GM18909 (cell line): ENCODE measurements at regions not wholly inside any gene's neighbourhood (a gene's known extent, or its start where the extent isn't known, plus 50 kb on each side); places are given as distances from the start of the nearest gene placed in this dataset.

ENCODE experiments used
- ATAC-seq: cut with Tn5 transposase; IDR thresholded peaks from one replicate; pipeline ENCODE4 v1.9.1; 2021; ENCODE audit warnings: mild to moderate bottlenecking; ENCODE audit not compliant: unreplicated experiment, poor library complexity

DNA sequence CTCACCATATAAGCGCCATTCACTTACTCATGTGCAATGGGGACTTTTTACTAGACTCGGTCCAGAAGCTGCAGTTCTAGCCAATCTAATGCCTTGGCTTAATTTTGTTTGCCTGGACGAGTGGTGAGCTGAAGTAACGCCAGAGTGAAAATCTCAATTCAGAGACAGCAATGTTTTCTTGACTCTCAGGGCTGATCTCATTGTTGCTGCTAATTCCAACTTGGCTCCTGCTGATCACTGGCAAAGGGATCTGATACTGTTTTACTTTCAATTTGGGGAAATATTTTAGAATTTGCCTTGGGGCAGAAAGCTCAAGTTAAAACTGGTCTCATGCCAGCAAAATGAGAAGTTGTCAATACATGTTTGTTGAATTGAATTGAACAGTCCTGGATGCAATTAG, 906.6 kb upstream of the CDH2 start:
- no peak for ATAC-seq

- no peak for ATAC-seq
Measured at GRCh38 chr18:29080946-29081345, 904.0 kb upstream of the CDH2 start.

DNA sequence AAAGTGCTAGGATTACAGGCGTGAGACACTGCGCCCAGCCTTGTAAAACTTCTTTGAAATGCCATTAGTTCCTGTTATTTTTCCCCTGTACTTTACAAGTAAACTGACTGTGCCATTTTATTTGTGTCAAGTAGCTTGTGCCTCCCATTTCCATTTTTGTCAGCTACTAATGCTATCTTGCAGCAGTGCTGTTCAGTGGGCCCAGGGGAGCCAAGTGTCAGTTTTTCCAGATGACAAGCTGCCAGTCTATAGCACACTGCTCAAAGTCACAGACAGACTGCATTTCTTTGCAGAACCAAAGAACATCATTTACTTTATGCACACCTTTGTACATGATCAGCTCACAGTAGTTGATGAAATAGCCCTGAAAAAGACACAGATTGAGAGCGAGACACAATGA, 901.3 kb upstream of the CDH2 start:
- no peak for ATAC-seq

GRCh38 chr18:29077344-29077743, 900.4 kb upstream of the CDH2 start:
- ATAC-seq: no peak

- ATAC-seq: no peak
Measured at GRCh38 chr18:29076645-29077044, 899.7 kb upstream of the CDH2 start.

DNA sequence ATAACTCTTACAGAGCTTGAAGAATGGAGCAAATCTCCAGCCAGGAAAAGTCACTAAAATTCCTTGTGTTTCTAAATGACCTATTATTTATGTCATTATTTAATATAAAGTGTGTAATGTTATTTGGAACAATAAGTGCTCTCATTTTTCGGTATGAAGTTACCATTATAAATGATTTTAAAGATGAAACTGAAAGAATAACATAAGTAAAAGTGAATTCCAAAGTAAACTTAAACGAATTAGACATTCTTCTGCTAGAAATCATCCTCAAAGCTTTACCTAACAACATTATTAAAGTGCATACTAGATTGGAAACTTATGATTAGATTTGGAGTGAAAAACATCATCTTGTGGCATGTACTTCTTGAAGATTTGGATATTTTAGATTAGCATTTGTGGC, 897.2 kb upstream of the CDH2 start:
- no peak for ATAC-seq

DNA sequence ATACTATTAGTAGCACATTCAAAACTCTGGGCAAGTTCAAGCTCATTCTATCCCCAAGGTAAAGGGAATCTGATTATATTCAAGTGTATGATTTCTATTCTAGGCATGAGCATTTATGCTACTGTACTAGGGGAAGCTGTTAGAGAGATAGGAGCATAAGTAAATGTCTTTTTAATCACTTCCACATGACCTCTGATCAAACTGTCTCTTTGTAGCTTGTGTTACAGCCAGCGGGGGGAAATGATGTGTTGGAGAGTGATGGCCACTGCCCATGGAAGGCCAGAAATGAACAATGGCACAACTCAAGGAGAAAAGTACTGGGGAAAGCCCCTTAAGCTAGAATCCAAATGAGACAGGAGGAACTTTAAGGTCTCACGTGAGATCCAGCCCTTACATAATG, 894.9 kb upstream of the CDH2 start:
- no peak for ATAC-seq

DNA sequence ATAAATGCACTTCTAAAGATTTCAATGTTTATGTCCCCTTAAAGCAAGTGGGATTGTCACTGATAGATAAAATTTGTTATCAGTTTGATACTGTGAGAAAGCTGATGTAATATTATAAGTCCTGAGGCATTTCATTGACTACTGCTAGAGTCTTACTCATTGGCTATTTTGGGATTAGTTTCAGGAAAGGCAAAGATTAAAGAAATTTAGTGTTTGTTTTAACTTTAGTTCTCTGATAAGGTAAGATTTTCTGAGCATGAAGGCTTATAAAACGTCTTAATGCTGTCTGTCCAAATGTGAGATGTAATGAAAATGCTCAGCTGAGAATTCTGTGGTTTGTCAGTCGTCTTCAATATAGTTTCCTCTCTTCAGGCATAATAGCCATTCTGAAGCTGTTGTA, 886.4 kb upstream of the CDH2 start:
- no peak for ATAC-seq

- ATAC-seq: no peak
Measured at GRCh38 chr18:29062921-29063320, 886.0 kb upstream of the CDH2 start.

DNA sequence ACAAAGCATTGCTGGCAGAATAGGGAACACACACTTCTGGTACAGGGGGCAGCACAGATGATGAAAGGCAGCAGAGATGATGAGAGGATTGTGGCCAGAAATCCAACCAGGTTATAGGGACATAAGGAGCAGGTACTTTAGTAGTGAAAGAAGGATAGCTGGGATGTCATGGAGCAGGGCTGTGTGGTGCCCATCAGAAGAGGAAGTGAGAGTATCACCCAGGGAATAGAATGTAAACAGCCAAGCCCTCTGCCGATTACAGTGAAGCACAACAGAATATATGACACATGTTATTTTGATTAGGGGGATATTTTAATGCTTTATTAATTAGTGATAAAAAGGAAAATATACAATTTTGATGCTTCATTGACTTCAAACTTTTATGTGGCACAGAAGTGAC, 883.4 kb upstream of the CDH2 start:
- ATAC-seq: no peak

DNA sequence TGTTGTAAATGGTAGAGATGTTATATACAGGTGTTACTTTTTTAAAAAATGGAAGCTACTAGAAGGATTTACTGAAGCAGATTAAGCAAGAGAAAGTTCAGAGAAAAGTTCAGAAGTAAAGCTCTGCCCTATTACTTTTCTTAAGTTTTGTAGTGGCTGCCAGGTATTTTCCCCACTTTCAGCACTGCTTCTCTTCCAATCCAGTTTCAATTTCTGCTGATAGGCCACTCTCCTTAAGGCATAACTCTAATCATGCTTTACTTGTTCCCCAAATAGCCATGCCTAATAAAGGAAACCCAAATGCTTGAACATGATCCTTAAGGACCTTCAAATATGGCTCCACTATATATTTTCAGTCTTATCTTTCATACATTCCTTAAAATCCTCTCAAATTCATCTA, 880.8 kb upstream of the CDH2 start:
- no peak for ATAC-seq

GRCh38 chr18:29056800-29057199, 879.9 kb upstream of the CDH2 start:
- ATAC-seq: no peak

DNA sequence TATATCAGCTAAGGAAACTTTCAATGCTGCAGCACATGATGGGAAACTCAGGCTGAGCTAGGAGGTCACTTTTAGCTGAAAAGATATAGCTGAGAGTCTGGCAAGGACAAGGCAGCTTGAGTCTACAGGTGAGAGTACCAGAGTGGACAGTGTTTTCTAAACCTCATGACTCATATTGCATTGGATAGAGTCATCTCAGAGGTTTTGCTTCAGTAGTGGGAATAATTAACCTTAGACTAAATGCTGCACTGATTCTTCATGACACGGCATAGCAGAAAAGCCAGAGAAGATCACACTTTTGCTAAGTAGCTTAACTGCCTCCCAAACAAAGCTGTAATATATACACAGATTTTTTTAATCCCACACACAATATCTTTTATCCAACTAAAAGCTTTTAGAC, 865.0 kb upstream of the CDH2 start:
- no peak for ATAC-seq

- no peak for ATAC-seq
Measured at GRCh38 chr18:29034113-29034856, 857.4 kb upstream of the CDH2 start.

DNA sequence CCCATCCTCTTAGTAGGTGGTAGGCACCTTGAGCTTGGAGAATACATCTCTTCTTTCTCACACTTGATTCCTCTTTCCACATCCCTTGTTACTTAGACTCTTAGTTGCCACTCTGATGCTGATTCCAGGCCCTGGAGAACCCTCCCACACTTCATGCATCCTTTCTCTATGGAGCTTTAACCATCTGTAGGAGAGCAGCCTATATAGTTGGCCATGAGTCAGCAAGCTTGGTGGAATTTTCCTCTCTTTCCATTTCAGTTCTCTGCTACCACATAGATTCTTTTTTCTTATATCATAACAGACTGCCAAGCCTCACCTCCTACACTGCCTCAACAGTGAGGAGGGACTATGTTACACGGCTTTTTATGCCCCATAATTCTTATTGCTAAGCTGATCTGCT, 851.6 kb upstream of the CDH2 start:
- ATAC-seq: no peak

GRCh38 chr18:29018976-29019375, 842.0 kb upstream of the CDH2 start:
- ATAC-seq: no peak

DNA sequence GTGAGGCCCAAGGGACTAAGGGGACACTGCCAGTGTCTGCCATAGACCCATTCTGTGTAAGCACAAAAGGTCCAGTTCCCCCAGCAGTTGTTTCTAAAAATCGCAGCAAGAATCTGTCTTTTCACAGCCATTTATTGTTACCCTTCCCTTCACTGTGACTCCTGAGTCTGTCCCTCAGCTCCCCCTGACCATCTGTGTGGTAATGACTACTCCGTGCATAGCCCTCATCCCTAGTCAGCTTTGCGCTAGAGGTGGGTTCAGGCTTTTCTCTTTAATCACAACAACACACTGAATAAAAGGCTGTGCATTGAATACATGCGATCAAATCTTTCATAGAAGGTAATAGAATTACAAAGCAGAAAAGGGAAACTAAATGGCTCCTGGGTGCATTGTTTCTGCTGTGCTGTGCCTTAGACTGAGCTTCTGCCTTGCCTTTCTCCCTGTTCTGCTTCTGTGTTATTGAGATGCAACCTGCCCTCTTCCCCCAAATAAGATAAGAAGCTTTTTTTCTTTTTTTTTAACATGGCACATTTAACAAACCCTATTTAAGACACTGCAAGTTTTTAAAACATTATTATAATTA, 836.0 kb upstream of the CDH2 start:
- no peak for ATAC-seq

- ATAC-seq: no peak
Measured at GRCh38 chr18:29012364-29012763, 835.4 kb upstream of the CDH2 start.

DNA sequence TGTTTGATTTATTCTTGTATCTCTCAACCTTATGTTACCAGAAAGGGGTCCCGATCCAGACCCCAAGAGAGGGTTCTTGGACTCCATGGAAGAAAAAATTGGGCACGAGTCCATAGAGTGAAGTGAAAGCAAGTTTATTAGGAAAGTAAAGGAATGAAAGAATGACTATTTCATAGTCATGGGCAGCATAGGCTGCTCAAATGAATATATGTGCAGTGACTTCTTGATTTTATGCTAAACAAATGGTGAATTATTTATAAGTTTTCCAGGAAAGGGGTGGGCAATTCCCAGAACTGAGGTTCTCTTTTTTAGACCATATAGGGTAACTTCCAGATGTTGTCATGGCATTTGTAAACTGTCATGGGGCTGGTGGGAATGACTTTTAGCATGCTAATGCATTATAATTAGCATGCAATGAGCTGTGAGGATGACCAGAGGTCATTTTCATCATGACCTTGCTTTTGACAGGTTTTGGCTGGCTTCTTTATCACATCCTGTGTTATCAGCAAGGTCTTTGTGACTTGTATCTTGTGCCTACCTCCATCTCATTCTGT, 832.4 kb upstream of the CDH2 start:
- ATAC-seq: no peak

GRCh38 chr18:29008809-29009208, 831.9 kb upstream of the CDH2 start:
- no peak for ATAC-seq

- ATAC-seq: no peak
Measured at GRCh38 chr18:29007986-29008654, 831.2 kb upstream of the CDH2 start.

GRCh38 chr18:29004921-29005320, 828.0 kb upstream of the CDH2 start:
- ATAC-seq: no peak
